ENCODE measurements at regions not wholly inside any gene's neighbourhood (a gene's known extent, or its start where the extent isn't known, plus 50 kb on each side); places are given as distances from the start of the nearest gene placed in this dataset.

DNA sequence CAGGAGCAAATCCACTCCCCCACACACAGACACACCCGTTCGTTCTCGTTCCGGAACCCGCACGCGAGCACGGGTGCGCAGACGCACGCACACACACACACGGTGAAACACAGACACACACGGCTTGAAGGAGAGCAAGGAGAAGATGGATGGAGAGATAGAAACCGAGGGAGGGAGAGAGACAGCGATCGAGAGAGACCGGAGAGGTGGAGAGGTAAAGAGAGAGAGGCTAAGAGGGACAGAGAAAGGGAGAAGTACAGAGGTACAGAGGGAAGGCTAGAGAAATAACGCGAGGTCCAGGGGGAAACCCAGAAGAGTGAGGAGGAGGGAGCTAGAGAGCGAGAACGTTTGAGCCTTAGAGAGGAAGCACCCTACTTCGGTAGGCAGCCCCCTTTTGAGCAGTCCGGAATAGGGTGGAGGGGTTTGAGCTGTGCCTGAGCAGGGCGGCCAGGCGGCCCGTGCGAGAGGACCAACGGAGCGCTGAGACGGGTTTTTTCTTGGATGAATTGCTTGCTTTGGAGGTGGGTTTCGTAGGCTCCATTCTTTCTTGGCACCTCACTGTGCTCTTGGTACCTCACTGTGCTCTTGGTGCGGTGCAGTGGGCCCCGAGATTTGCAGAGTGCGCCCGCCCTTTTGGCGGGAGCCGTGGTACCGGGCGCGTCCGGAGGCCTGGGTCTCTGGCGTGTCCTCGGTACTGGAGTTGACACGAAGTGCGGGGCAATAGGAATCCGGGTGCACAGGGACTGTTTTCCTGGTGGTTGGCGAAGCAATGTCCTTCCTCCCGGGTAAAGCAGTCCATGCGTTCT lies 88.4 kb upstream of the RHOU start:
- TF ChIP-seq IKZF2 (IDR thresholded peaks at IDR 0.05) (peak in 1 of 2 experiments; percentile 19; a peak in 1 of 4 replicates), ZNF622 (IDR thresholded peaks at IDR 0.05) (no peak), NBN (IDR thresholded peaks at IDR 0.05) (peak; percentile 49; the same call in 1 of the 2 replicates), YY1 (IDR thresholded peaks at IDR 0.05; ENCODE audit: low read depth, low read length) (no peak), HDAC6 (IDR thresholded peaks at IDR 0.05; ENCODE audit: unreplicated experiment) (no peak), BHLHE40 (IDR thresholded peaks at IDR 0.05; ENCODE audit: borderline replicate concordance in 1 of 2, low read depth in 2 of 2, low read length in 1 of 2) (peak; percentile 65 to 80; a peak in 3 of 4 replicates)
- TF ChIP-seq, protein P1, sequence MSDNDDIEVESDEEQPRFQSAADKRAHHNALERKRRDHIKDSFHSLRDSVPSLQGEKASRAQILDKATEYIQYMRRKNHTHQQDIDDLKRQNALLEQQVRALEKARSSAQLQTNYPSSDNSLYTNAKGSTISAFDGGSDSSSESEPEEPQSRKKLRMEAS (IDR thresholded peaks at IDR 0.05; ENCODE audit: low read depth, low read length) = 0 out of 2 replicates have a peak, but pooled peaks have one; percentile 23
- TF ChIP-seq, protein P2, sequence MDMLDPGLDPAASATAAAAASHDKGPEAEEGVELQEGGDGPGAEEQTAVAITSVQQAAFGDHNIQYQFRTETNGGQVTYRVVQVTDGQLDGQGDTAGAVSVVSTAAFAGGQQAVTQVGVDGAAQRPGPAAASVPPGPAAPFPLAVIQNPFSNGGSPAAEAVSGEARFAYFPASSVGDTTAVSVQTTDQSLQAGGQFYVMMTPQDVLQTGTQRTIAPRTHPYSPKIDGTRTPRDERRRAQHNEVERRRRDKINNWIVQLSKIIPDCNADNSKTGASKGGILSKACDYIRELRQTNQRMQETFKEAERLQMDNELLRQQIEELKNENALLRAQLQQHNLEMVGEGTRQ (IDR thresholded peaks at IDR 0.05; ENCODE audit: borderline replicate concordance, low read depth, low read length) = no peak
- Histone ChIP-seq H3K27ac (ENCODE audit: control insufficient read depth, insufficient read depth) (no peak overlapping the region), H3K4me2 (ENCODE audit: control insufficient read depth, insufficient read depth) (peak overlapping the region; percentile 88), H3K27me3 (replicated peaks in 1 of 2; ENCODE audit: control insufficient read depth in 2 of 2, insufficient read depth in 2 of 2, low read length in 1 of 2) (peaks cover 11 to 26% of the 10 kb centered on the region in 2 experiments), H3K4me1 (ENCODE audit: control insufficient read depth, insufficient read depth, low read length) (peaks cover 3% of the 10 kb centered on the region), H3K9me3 (replicated peaks; ENCODE audit: control insufficient read depth, insufficient read depth, low read length) (peaks cover 2% of the 10 kb centered on the region; the same call in 1 of the 3 replicates), H2AFZ (ENCODE audit: control insufficient read depth, low read depth, low read length) (peak overlapping the region; percentile 84), H3K79me2 (ENCODE audit: control insufficient read depth, insufficient read depth, low read length) (no peaks in the 10 kb centered on the region), H4K20me1 (ENCODE audit: control insufficient read depth, insufficient read depth) (no peaks in the 10 kb centered on the region), H3K9ac (ENCODE audit: control insufficient read depth, insufficient read depth, low read length) (no peak overlapping the region), H3K4me3 (peak overlapping the region; percentile 73), H3K36me3 (ENCODE audit: control insufficient read depth in 2 of 2, insufficient read depth in 2 of 2, low read length in 1 of 2) (no peaks in the 10 kb centered on the region)
- in situ Hi-C loops (cut with MboI) (no loop called here), intact Hi-C loops (cut with micrococcal nuclease; ENCODE audit: unreplicated experiment) (no loop called here)
- FAIRE-seq (peak; percentile 61), ATAC-seq (peak; percentile 84), DNase-seq (ENCODE audit: low read depth, low spot score) (no peak)
- no TSS peak for BruUV-seq (replicated peaks)
- SMC1A ChIA-PET (ENCODE audit: uncharacterized antibody, unreplicated experiment) = no interaction called here
- POLR2A ChIA-PET = no interaction called here
- RAD21 ChIA-PET (ENCODE audit: unreplicated experiment) = no interaction called here
- CTCF ChIA-PET = no interaction called here
- 2% methylated on average over 49 of the region's 49 CpGs for WGBS (ENCODE audit: insufficient coverage, insufficient replicate concordance, low lambda C conversion rate, missing lambda C conversion rate)

Data from GM12878 (cell line).